Lower lobe of right lung (tissue), 2 donors: ENCODE measurements at regions not wholly inside any gene's neighbourhood (a gene's known extent, or its start where the extent isn't known, plus 50 kb on each side); places are given as distances from the start of the nearest gene placed in this dataset.

Experiments used
- ATAC-seq, 2 donors: fragments of 200-7000 bp; cut with Tn5 transposase; one replicate each; pipeline ENCODE4 v1.9.1; 2020 to 2022; ENCODE audit warnings: mild to moderate bottlenecking in 2 of 2, moderate library complexity in 2 of 2
- DNase-seq: peaks from one replicate; pipeline ENCODE4 v3.0.0-alpha.2; 2020
- H3K27ac ChIP-seq: fragments of 200-600 bp; one replicate; pipeline ENCODE4 v1.8.0; 2022
- H3K27me3 ChIP-seq: fragments of 200-600 bp; one replicate; pipeline ENCODE4 v1.8.0; 2022; ENCODE audit warnings: low read depth
- H3K36me3 ChIP-seq: fragments of 200-600 bp; one replicate; pipeline ENCODE4 v1.8.0; 2022; ENCODE audit warnings: mild to moderate bottlenecking
- H3K4me1 ChIP-seq: fragments of 200-600 bp; one replicate; pipeline ENCODE4 v1.8.0; 2022
- H3K4me3 ChIP-seq: fragments of 200-600 bp; one replicate; pipeline ENCODE4 v1.8.0; 2022; ENCODE audit warnings: mild to moderate bottlenecking
- H3K9me3 ChIP-seq: fragments of 200-600 bp; one replicate; pipeline ENCODE4 v1.8.0; 2022
- CTCF ChIP-seq: fragments of 200-600 bp; IDR thresholded peaks from one replicate; pipeline ENCODE4 v1.8.0; 2022; ENCODE audit warnings: antibody characterized with exemption, mild to moderate bottlenecking
- intact Hi-C: fragments of 100-400 bp; cut with DNase I; formaldehyde crosslinking; loops from one replicate; pipeline ENCODE4 v1.11.0; 2022
- donor health status: DM: no; HTN: yes; CAD: no; lungs with severe emphysema.

DNA sequence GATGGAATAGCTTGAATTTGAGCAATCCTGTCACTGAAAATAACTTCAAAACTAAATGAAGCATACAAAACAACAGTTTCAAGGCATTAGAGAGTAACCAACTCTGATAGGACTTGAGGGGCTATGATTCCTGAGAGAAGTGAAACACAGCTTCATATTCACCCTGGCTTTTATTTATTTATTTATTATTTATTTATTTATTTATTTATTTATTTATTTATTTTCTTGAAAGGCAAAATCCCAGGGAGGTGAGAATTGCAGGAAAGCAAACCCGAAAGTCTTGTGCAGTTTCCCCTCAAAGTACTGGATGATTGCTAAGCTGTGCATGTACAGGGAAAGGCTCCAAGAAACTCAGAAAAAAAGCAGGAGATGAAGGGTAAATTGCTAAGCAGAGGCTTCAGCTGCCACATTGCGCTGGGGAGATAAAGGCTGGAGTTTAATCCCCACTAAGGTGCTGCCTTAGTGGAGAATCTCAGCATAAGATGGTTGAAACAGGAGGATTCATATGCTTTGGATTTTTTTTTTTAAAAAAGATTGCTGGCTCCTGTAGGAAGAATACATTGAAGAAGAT lies 72.9 kb upstream of the COL24A1 start:
- DNase-seq (no peak), ATAC-seq (no peak)
- Histone ChIP-seq H3K27me3 (no peaks in the 10 kb centered on the region), H3K4me3 (no peak overlapping the region), H3K27ac (no peak overlapping the region), H3K4me1 (no peaks in the 10 kb centered on the region), H3K36me3 (no peaks in the 10 kb centered on the region), H3K9me3 (no peaks in the 10 kb centered on the region)
- TF ChIP-seq CTCF, result no peak
- intact Hi-C loops, result no loop called here

DNA sequence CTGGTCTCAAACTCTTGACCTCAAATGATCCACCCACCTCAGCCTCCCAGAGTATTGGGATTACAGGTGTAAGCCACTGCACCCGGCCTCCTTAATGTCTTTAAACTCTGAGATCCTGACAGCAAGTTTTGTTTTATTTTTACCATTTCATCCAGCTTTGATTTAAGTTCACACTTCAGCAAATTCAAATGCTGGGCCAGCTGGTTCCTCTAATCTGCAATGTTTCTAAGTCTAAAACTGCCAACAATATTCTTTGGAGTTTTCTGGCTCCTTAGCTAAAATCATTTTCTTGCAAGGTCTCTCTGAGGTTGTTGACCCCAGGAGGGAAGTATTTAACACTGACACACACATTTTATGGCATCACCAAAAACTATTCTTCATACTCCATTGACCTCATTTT lies 72.0 kb upstream of the COL24A1 start:
- H3K9me3 ChIP-seq, result no peaks in the 10 kb centered on the region
- no peaks in the 10 kb centered on the region for H3K27me3 ChIP-seq
- no peak overlapping the region for H3K4me3 ChIP-seq
- no peak for TF ChIP-seq CTCF
- no peak for DNase-seq
- H3K4me1 ChIP-seq, result no peaks in the 10 kb centered on the region
- ATAC-seq, result no peak
- H3K27ac ChIP-seq, result no peak overlapping the region
- no peaks in the 10 kb centered on the region for H3K36me3 ChIP-seq
- intact Hi-C loops, result no loop called here

DNA sequence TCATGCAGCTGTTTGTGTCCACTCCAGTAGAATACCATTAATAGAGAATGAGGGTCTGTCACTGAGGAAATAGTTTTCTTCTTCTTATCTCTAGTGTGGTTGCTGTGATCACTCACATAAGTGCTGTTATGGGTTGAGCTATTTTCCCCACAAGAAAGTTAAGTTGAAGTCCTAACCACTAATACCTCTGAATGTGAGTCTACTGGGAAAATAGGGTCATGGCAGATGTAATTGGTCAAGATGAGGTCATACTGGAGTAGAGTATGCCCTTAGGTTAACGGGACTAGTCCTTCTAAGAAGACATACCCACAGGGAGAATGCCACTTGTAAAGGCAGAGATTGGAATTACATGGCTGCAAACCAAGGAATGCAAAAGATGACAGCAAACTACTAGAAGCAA lies 70.5 kb upstream of the COL24A1 start:
- H3K27me3 ChIP-seq, result no peaks in the 10 kb centered on the region
- H3K27ac ChIP-seq, result no peak overlapping the region
- no peak for DNase-seq
- intact Hi-C loops, result no loop called here
- ATAC-seq, result no peak
- H3K4me1 ChIP-seq, result no peaks in the 10 kb centered on the region
- H3K4me3 ChIP-seq, result no peak overlapping the region
- TF ChIP-seq CTCF, result no peak
- H3K36me3 ChIP-seq, result no peaks in the 10 kb centered on the region
- H3K9me3 ChIP-seq, result no peaks in the 10 kb centered on the region

GRCh38 chr1:86226204-86226603 lies 69.6 kb upstream of the COL24A1 start:
- no peak for ATAC-seq
- intact Hi-C loops, result no loop called here
- Histone ChIP-seq H3K27me3 (no peaks in the 10 kb centered on the region), H3K4me1 (no peaks in the 10 kb centered on the region), H3K4me3 (no peak overlapping the region), H3K36me3 (no peaks in the 10 kb centered on the region), H3K9me3 (no peaks in the 10 kb centered on the region), H3K27ac (no peak overlapping the region)
- no peak for TF ChIP-seq CTCF
- no peak for DNase-seq

GRCh38 chr1:86224651-86225310 lies 68.2 kb upstream of the COL24A1 start:
- no peaks in the 10 kb centered on the region for H3K9me3 ChIP-seq
- H3K27me3 ChIP-seq, result no peaks in the 10 kb centered on the region
- intact Hi-C loops, result no loop called here
- no peak overlapping the region for H3K27ac ChIP-seq
- H3K36me3 ChIP-seq, result no peaks in the 10 kb centered on the region
- no peak overlapping the region for H3K4me3 ChIP-seq
- no peak for ATAC-seq
- no peaks in the 10 kb centered on the region for H3K4me1 ChIP-seq
- TF ChIP-seq CTCF, result no peak
- no peak for DNase-seq
